HG03521 (cell line): ENCODE measurements at regions not wholly inside any gene's neighbourhood (a gene's known extent, or its start where the extent isn't known, plus 50 kb on each side); places are given as distances from the start of the nearest gene placed in this dataset.
"Not testable (repeated sequence)": the region's sequence is repeated elsewhere in the genome, so short reads cannot be mapped to it uniquely, and the experiment has no call there.

ENCODE experiments used
- ATAC-seq: cut with Tn5 transposase; IDR thresholded peaks from one replicate; pipeline ENCODE4 v1.9.1; 2021; ENCODE audit warnings: mild to moderate bottlenecking, moderate library complexity; ENCODE audit not compliant: unreplicated experiment

- not testable (repeated sequence) for ATAC-seq
Measured at GRCh38 chr9:89953263-89953662, 348.5 kb downstream of the GADD45G start.

- ATAC-seq = no peak
Measured at GRCh38 chr9:89953824-89954615, 349.2 kb downstream of the GADD45G start.

- no peak for ATAC-seq
Measured at GRCh38 chr9:89955144-89955543, 350.3 kb downstream of the GADD45G start.

GRCh38 chr9:89955626-89956025 lies 350.8 kb downstream of the GADD45G start:
- ATAC-seq = no peak

GRCh38 chr9:89956331-89956730 lies 351.5 kb downstream of the GADD45G start:
- no peak for ATAC-seq

- ATAC-seq = no peak
Measured at GRCh38 chr9:89956907-89957306, 352.1 kb downstream of the GADD45G start.

- no peak for ATAC-seq
Measured at GRCh38 chr9:89958086-89958485, 353.3 kb downstream of the GADD45G start.

GRCh38 chr9:89961616-89962341 lies 357.0 kb downstream of the GADD45G start:
- no peak for ATAC-seq

- ATAC-seq = no peak
Measured at GRCh38 chr9:89963280-89963679, 358.5 kb downstream of the GADD45G start.

GRCh38 chr9:89967527-89967926 lies 362.7 kb downstream of the GADD45G start:
- no peak for ATAC-seq

- no peak for ATAC-seq
Measured at GRCh38 chr9:89969156-89969675, 364.4 kb downstream of the GADD45G start.

- no peak for ATAC-seq
Measured at GRCh38 chr9:89969881-89970639, 365.2 kb downstream of the GADD45G start.

GRCh38 chr9:89970701-89971100 lies 365.9 kb downstream of the GADD45G start:
- ATAC-seq = no peak

- no peak for ATAC-seq
Measured at GRCh38 chr9:89972535-89972934, 367.7 kb downstream of the GADD45G start.

- ATAC-seq = no peak
Measured at GRCh38 chr9:89974582-89974981, 369.8 kb downstream of the GADD45G start.

GRCh38 chr9:89975024-89975423 lies 370.2 kb downstream of the GADD45G start:
- no peak for ATAC-seq

- no peak for ATAC-seq
Measured at GRCh38 chr9:89975630-89976029, 370.8 kb downstream of the GADD45G start.

GRCh38 chr9:89978185-89978584 lies 373.4 kb downstream of the GADD45G start:
- no peak for ATAC-seq

GRCh38 chr9:89980600-89980999 lies 375.8 kb downstream of the GADD45G start:
- no peak for ATAC-seq

- no peak for ATAC-seq
Measured at GRCh38 chr9:89982016-89982415, 377.2 kb downstream of the GADD45G start.

- no peak for ATAC-seq
Measured at GRCh38 chr9:89983411-89983810, 378.6 kb downstream of the GADD45G start.
